ENCODE measurements at regions not wholly inside any gene's neighbourhood (a gene's known extent, or its start where the extent isn't known, plus 50 kb on each side); places are given as distances from the start of the nearest gene placed in this dataset.

- WGBS, result 98% methylated on average over 35 of the region's 36 CpGs
- H3K4me1 ChIP-seq (ENCODE audit: control insufficient read depth, insufficient read depth, low read depth, low read length), result peaks cover 41% of the 10 kb centered on the region
- H3K18ac ChIP-seq (ENCODE audit: low read depth in 1 of 2, low read length in 2 of 2), result peak overlapping the region; percentile 55 to 98
- H3K27me3 ChIP-seq (ENCODE audit: control insufficient read depth in 1 of 2, insufficient read depth in 1 of 2, low read length in 2 of 2), result no peaks in the 10 kb centered on the region
- H2BK15ac ChIP-seq (ENCODE audit: low read depth, poor library complexity, severe bottlenecking), result peak overlapping the region; percentile 34
- no peak overlapping the region for H3K27ac ChIP-seq (ENCODE audit: low read length, poor library complexity, severe bottlenecking)
- H2BK5ac ChIP-seq (ENCODE audit: low read depth, low read length, poor library complexity, severe bottlenecking), result no peak overlapping the region
- peak overlapping the region; percentile 76 for H2BK120ac ChIP-seq (ENCODE audit: low read depth, low read length)
- peak overlapping the region; percentile 77 for H3K9ac ChIP-seq (ENCODE audit: low read length)
- no peak overlapping the region for H3K4me2 ChIP-seq (ENCODE audit: low read length, poor library complexity, severe bottlenecking)
- H3K9me3 ChIP-seq (ENCODE audit: control insufficient read depth, low read length), result no peaks in the 10 kb centered on the region
- DNase-seq, result no peak
- H2AFZ ChIP-seq (ENCODE audit: low read depth, low read length), result no peak overlapping the region
- H3K23ac ChIP-seq (ENCODE audit: low read length in 2 of 2), result peak overlapping the region in 1 of 2 experiments; percentile 94
- H3K4me3 ChIP-seq (ENCODE audit: insufficient read depth in 1 of 2, low read depth in 1 of 2, low read length in 2 of 2), result peak overlapping the region in 1 of 2 experiments; percentile 4
- peak overlapping the region in 1 of 2 experiments; percentile 22 for H3K14ac ChIP-seq (ENCODE audit: low read length in 2 of 2)
- peaks cover 20 to 68% of the 10 kb centered on the region in 2 experiments for H3K36me3 ChIP-seq (ENCODE audit: control insufficient read depth in 1 of 2, insufficient read depth in 2 of 2, low read depth in 1 of 2, low read length in 2 of 2)
- H4K8ac ChIP-seq (ENCODE audit: low read length), result peak overlapping the region; percentile 8
- H3K79me1 ChIP-seq (replicated peaks; ENCODE audit: low read length, poor library complexity, severe bottlenecking), result peaks cover 24% of the 10 kb centered on the region
- peak overlapping the region; percentile 87 for H4K91ac ChIP-seq (ENCODE audit: low read length)
- peak overlapping the region; percentile 41 to 92 for H3K4ac ChIP-seq (ENCODE audit: low read depth in 1 of 2, low read length in 2 of 2)
- peak overlapping the region; percentile 12 to 29 for H2BK12ac ChIP-seq (ENCODE audit: low read length in 2 of 2)
- peak overlapping the region; percentile 38 for H2AK5ac ChIP-seq (ENCODE audit: low read length, severe bottlenecking)
Measured at GRCh38 chr1:201718346-201719202, 110.4 kb upstream of the IPO9 start.

GRCh38 chr1:201719812-201720521 lies 109.0 kb upstream of the IPO9 start:
- H3K36me3 ChIP-seq (ENCODE audit: control insufficient read depth in 1 of 2, insufficient read depth in 2 of 2, low read depth in 1 of 2, low read length in 2 of 2), result peaks cover 20 to 68% of the 10 kb centered on the region in 2 experiments
- H3K4me3 ChIP-seq (ENCODE audit: insufficient read depth in 1 of 2, low read depth in 1 of 2, low read length in 2 of 2), result no peak overlapping the region
- H3K79me1 ChIP-seq (replicated peaks; ENCODE audit: low read length, poor library complexity, severe bottlenecking), result peaks cover 33% of the 10 kb centered on the region
- peak overlapping the region; percentile 76 for H2BK120ac ChIP-seq (ENCODE audit: low read depth, low read length)
- peak overlapping the region; percentile 92 to 98 for H3K18ac ChIP-seq (ENCODE audit: low read depth in 1 of 2, low read length in 2 of 2)
- H3K4ac ChIP-seq (ENCODE audit: low read depth in 1 of 2, low read length in 2 of 2), result peak overlapping the region; percentile 77 to 98
- H2BK15ac ChIP-seq (ENCODE audit: low read depth, poor library complexity, severe bottlenecking), result peak overlapping the region; percentile 30
- peak; percentile 97 for DNase-seq
- peaks cover 41% of the 10 kb centered on the region for H3K4me1 ChIP-seq (ENCODE audit: control insufficient read depth, insufficient read depth, low read depth, low read length)
- peak overlapping the region; percentile 63 for H3K27ac ChIP-seq (ENCODE audit: low read length, poor library complexity, severe bottlenecking)
- peak overlapping the region; percentile 85 for H4K8ac ChIP-seq (ENCODE audit: low read length)
- H3K27me3 ChIP-seq (ENCODE audit: control insufficient read depth in 1 of 2, insufficient read depth in 1 of 2, low read length in 2 of 2), result no peaks in the 10 kb centered on the region
- no peak overlapping the region for H2BK5ac ChIP-seq (ENCODE audit: low read depth, low read length, poor library complexity, severe bottlenecking)
- peak overlapping the region; percentile 87 for H4K91ac ChIP-seq (ENCODE audit: low read length)
- WGBS, result 24% methylated on average over 7 of the region's 9 CpGs
- no peak overlapping the region for H2AFZ ChIP-seq (ENCODE audit: low read depth, low read length)
- H3K9ac ChIP-seq (ENCODE audit: low read length), result peak overlapping the region; percentile 77
- H2BK12ac ChIP-seq (ENCODE audit: low read length in 2 of 2), result peak overlapping the region; percentile 80 to 99
- no peaks in the 10 kb centered on the region for H3K9me3 ChIP-seq (ENCODE audit: control insufficient read depth, low read length)
- peak overlapping the region in 1 of 2 experiments; percentile 83 for H3K14ac ChIP-seq (ENCODE audit: low read length in 2 of 2)
- peak overlapping the region in 1 of 2 experiments; percentile 95 for H3K23ac ChIP-seq (ENCODE audit: low read length in 2 of 2)
- no peak overlapping the region for H3K4me2 ChIP-seq (ENCODE audit: low read length, poor library complexity, severe bottlenecking)
- H2AK5ac ChIP-seq (ENCODE audit: low read length, severe bottlenecking), result peak overlapping the region; percentile 69

- Histone ChIP-seq H3K18ac (ENCODE audit: low read depth in 1 of 2, low read length in 2 of 2) (peak overlapping the region; percentile 85 to 89), H2BK120ac (ENCODE audit: low read depth, low read length) (peak overlapping the region; percentile 54), H3K4me3 (ENCODE audit: insufficient read depth in 1 of 2, low read depth in 1 of 2, low read length in 2 of 2) (no peak overlapping the region), H4K91ac (ENCODE audit: low read length) (peak overlapping the region; percentile 40), H3K9ac (ENCODE audit: low read length) (peak overlapping the region; percentile 77), H3K79me1 (replicated peaks; ENCODE audit: low read length, poor library complexity, severe bottlenecking) (peaks cover 37% of the 10 kb centered on the region), H2BK5ac (ENCODE audit: low read depth, low read length, poor library complexity, severe bottlenecking) (no peak overlapping the region), H3K4ac (ENCODE audit: low read depth in 1 of 2, low read length in 2 of 2) (peak overlapping the region; percentile 94 to 98), H3K36me3 (ENCODE audit: control insufficient read depth in 1 of 2, insufficient read depth in 2 of 2, low read depth in 1 of 2, low read length in 2 of 2) (peaks cover 20 to 66% of the 10 kb centered on the region in 2 experiments), H3K27me3 (ENCODE audit: control insufficient read depth in 1 of 2, insufficient read depth in 1 of 2, low read length in 2 of 2) (no peaks in the 10 kb centered on the region), H3K4me1 (ENCODE audit: control insufficient read depth, insufficient read depth, low read depth, low read length) (peaks cover 38% of the 10 kb centered on the region), H3K14ac (ENCODE audit: low read length in 2 of 2) (peak overlapping the region in 1 of 2 experiments; percentile 83), H2AK5ac (ENCODE audit: low read length, severe bottlenecking) (peak overlapping the region; percentile 69), H3K4me2 (ENCODE audit: low read length, poor library complexity, severe bottlenecking) (no peak overlapping the region), H2BK15ac (ENCODE audit: low read depth, poor library complexity, severe bottlenecking) (no peak overlapping the region), H2BK12ac (ENCODE audit: low read length in 2 of 2) (peak overlapping the region; percentile 75 to 99), H3K27ac (ENCODE audit: low read length, poor library complexity, severe bottlenecking) (peak overlapping the region; percentile 42), H3K23ac (ENCODE audit: low read length in 2 of 2) (peak overlapping the region in 1 of 2 experiments; percentile 95), H4K8ac (ENCODE audit: low read length) (peak overlapping the region; percentile 39), H3K9me3 (ENCODE audit: control insufficient read depth, low read length) (no peaks in the 10 kb centered on the region), H2AFZ (ENCODE audit: low read depth, low read length) (no peak overlapping the region)
- DNase-seq, result no peak
- 24% methylated on average over 3 of the region's 3 CpGs for whole genome bisulfite sequencing
Measured at GRCh38 chr1:201720522-201720844, 108.5 kb upstream of the IPO9 start.

Measured in mesenchymal stem cell (in vitro differentiated cells and primary cell).